ENCODE measurements at regions not wholly inside any gene's neighbourhood (a gene's known extent, or its start where the extent isn't known, plus 50 kb on each side); places are given as distances from the start of the nearest gene placed in this dataset.

DNA sequence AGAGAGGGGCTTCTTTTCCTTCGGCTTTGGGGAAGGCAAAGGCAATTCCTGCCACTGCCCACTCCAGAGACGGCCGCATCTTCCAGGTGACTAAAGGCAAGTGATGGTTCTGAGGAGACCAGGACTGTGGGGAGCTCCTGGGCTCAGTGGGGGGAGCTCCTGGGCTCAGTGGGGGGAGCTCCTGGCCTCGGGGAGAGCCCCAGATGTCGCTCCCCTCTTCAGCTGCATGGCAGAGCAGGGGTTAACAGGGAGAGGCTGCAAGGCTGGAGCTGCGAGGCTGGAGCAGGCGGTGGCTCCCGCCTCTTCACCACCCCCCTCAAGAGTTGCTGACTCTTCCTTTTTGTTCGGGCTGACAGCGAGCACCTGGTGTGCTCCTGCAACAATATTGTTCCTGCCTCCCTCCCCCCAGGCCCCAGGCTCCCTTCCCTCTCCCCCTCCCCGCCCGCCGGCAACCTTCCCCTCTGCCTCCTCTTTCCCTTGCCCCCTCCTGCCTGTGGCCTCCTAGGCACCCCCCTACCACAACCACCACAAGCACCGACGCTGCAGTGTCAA is 56.3 kb upstream of the LBX1 start:
- TF ChIP-seq, protein P1, sequence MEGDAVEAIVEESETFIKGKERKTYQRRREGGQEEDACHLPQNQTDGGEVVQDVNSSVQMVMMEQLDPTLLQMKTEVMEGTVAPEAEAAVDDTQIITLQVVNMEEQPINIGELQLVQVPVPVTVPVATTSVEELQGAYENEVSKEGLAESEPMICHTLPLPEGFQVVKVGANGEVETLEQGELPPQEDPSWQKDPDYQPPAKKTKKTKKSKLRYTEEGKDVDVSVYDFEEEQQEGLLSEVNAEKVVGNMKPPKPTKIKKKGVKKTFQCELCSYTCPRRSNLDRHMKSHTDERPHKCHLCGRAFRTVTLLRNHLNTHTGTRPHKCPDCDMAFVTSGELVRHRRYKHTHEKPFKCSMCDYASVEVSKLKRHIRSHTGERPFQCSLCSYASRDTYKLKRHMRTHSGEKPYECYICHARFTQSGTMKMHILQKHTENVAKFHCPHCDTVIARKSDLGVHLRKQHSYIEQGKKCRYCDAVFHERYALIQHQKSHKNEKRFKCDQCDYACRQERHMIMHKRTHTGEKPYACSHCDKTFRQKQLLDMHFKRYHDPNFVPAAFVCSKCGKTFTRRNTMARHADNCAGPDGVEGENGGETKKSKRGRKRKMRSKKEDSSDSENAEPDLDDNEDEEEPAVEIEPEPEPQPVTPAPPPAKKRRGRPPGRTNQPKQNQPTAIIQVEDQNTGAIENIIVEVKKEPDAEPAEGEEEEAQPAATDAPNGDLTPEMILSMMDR (IDR thresholded peaks at IDR 0.05) = no peak
- TF ChIP-seq EZH2phosphoT487 (IDR thresholded peaks at IDR 0.05) = no peak
- TF ChIP-seq EZH2 (IDR thresholded peaks at IDR 0.05) = no peak

All from neural progenitor cell (in vitro differentiated cells).